ENCODE measurements at regions not wholly inside any gene's neighbourhood (a gene's known extent, or its start where the extent isn't known, plus 50 kb on each side); places are given as distances from the start of the nearest gene placed in this dataset.

DNA sequence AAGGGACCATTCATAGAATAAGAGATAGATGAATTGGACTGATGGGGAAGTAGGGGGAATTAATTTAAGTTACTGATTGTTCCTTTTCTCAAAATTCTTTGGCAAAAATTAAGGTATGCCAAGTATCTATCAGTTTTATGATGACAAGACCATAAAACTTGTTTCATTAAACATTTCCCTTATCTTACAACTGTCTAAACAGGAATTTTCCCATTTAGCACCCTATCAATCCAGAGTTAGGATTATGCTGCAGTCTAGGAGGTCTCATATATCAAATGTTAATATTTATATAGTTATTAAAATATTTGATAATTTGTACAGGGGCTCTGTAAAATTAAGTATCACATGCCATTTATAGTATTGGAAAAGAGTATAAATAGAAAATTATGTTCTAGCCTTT, 51.5 kb upstream of the ARID1B start:
- DNase-seq (ENCODE audit: low read depth): no peak

DNA sequence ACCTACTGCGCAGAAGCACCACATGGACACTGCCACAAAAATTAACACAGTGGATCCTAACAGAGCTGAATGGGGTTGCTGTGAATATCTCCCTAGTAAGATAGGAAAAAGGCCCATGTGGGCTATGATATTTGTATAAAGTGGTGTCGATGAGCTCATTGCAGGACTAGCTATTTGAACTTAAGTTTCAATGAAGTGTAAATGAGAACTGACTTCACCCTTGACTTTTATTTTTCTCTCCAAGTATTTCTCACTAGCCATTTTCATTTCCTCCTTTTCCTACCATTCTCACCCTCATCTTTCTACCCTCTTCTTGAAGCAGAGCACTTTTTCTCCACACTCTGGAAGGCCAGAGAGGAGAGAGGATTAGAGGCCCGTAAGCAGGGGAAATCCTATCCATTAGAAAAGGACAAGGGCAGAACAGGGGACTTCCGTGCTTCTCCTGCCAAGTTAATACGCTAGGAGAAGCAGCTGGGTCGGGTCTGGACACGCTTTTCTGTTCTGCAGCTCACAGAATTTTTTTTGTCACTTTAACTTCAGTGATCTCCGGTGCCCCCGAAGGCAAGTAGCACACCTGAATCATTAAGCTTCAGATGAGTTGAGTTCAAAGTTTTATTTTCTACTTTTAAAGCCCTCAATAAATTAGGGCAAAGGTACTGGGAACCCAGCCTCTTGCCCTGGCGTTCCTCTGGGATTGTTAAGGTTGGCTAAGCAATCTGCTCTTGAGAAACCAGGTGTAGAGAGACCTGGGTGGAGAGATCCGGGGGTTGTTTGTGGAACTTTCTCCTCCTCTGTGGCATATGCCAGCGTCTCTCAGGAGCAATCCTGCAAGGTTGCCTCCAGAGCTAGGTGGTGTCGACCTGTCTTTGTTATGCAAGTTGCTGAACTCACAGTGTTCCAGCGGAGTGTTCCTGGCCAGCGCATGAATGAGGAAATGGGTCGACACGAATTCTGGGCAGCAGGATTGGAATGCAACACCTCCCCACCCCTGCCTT, 56.2 kb upstream of the ARID1B start:
- DNase-seq (ENCODE audit: low read depth): no peak

DNA sequence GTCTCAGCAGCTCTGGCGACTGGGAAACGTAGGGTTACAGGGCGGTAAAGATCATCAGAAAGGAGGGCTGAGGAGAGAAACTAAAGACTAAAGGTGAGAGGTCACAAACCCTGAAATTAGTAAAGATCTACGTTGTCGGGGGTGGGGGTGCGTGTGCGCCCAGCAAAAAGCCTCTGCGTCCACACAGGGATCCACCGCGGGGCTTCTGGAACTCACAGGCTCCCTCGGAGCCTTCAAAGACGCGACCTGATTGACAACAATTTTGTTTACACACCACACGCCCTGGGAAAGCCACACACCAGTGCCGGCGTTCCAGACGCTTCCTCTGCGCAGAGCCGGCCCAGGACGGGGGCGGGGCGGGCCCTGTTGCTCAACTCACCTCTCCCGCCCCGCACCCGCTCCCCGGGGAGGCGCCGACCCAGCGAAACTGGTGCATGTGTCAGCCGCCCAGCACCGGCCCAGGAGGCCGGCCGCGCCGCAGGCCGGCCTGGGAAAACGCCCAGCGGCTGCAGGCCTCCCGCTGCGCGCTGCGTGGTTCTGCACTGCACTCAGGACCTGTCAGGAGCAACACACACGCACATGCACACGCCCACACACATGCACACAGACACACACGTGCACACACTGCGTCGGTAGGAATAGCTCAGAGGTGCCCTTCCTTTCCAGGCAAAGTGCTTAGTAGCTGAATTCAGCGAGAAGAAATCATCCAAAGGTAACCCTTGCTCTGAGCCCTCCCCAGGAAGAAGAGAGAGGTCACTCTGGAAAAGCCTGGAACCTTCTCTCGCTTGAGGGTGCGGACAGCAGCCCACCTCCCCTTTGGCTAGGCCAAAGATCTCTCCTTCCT, 57.2 kb upstream of the ARID1B start:
- no peak for DNase-seq (ENCODE audit: low read depth)

DNA sequence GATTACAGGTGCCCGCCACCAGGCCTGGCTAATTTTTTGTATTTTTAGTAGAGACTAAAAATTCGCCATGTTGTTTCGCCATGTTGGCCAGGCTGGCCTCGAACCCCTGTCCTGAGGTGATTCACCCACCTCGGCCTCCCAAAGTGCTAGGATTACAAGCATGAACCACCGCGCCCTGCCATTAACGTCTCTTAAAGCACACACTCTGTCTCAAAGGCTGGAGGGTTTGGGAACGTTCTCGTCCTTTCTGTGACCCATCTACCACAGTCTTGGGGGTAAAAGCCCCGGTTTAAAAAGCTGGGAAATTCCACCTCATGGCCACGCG, 57.8 kb upstream of the ARID1B start:
- DNase-seq (ENCODE audit: low read depth): no peak

DNA sequence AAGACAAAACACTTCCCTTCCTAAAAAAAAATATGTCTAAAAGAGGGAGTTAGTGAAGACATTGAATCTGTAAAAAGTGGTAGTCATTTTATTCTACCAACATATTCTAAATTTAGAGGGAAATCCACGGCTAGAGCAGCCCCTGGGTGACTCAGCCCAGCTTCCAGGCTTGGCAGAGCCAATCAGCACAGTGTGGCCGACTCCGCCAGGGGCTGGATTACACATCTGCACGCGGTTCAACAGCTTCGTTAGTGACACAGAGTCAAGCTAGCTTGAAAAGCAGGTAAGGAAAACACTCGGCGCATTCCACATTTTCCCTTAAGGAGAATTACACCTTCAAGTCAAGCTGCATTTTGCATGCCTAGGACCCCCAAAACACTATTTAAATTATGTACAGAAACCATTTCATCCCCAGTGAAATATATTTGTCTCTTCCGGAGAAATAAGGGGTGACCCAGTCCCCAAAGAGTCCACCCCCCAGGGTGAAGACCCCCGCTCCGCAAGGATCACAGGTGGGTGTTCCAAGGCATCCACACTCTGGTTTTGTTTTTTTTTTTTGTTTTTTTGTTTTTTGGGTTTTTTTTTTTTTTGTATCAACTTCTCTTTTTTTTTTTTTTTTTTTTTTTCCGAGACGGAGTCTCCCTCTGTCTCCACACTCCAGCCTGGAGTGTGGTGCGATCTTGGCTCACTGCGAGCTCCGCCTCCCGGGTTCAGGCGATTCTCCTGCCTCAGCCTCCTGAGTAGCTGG, 58.4 kb upstream of the ARID1B start:
- DNase-seq (ENCODE audit: low read depth): no peak

DNA sequence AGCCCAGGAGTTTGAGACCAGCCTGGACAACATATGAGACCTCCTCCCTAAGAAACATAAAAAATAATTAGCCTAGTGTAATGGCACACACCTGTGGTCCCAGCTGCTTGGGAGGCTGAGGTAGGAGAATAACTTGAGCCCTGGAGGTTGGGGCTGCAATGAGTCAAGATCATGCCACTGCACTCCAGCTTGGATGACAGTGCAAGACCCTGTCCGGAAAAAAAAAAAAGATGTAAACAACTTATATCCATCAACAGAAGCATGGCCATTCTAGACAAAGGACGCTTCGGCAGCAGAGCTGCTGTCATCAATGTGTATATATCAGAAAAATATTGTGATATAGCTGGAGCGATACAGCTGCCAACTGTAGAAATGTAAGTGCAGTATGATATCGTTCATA, 59.6 kb upstream of the ARID1B start:
- no peak for DNase-seq (ENCODE audit: low read depth)

DNA sequence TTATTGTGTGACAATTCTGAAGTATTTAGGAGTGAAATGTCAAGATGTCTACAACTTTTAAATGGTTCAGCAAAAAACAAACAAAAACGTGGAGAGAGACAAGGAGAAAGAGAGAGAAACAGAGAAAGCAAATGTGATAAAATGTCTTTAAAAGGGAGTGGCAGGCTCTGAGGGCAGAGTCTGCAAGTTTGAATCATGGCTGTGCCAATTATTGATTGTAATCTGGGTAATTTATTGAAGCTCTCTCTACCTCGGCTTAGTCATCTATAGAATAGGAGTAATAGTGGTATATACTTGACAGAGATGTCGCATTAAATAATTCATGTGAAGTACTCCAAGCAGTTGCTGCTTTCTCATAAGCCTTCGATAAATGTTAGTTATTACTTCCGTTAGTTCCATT, 61.3 kb upstream of the ARID1B start:
- no peak for DNase-seq (ENCODE audit: low read depth)

DNA sequence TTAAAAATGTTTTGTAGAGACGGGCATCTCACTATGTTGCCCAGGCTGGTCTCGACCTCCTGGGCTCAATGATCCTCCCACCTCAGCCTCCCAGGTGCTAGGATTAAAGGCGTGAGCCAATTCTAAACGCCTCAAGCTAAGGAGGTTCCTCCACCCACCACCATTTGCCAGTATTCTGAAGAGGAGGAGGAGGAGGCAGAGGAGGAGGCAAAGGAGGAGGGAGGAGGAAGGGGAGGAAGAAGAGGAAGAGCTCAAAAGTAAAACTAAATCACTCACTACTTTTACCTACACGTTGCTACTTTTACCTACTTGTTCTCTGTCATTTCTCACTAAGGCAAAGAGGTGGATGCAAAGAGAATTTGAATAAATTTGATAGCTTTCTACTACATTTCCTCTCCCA, 63.6 kb upstream of the ARID1B start:
- DNase-seq (ENCODE audit: low read depth): no peak

DNA sequence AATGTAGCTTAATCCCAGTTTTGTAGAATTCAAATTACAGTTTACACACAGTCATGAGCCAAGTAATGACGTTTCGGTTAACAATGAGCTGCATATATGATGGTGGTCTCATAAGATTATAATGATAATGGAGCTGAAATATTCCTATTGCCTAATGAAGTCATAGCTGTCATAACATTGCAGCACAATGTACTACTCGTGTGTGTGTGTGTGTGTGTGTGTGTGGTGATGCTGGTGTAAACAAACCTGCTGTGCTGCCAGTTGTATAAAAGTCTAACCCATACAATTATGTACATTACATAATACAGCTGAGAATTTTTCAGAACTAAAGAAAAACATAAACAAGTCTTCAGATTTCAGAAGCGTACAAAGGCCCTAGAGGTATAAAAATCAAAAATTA, 66.7 kb upstream of the ARID1B start:
- DNase-seq (ENCODE audit: low read depth): no peak

DNA sequence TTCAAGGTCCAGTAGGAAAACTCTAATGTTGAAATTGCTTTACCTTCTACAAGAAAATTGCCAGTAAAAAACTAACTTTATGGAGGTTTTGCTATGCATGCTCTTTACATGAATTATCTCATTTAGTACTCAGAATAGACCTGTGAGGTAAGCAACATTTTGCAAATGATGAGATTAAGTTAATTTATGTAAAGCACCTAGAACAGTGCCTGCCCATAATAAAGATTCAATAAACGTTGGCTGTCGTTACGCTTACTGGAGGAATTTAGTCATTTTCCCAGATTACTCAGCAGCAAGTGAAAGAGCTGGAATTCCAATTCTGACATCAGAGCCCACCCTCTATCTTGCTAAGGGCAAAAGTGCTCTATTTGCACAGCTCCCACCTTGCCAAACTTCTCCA, 69.4 kb upstream of the ARID1B start:
- DNase-seq (ENCODE audit: low read depth): no peak

DNA sequence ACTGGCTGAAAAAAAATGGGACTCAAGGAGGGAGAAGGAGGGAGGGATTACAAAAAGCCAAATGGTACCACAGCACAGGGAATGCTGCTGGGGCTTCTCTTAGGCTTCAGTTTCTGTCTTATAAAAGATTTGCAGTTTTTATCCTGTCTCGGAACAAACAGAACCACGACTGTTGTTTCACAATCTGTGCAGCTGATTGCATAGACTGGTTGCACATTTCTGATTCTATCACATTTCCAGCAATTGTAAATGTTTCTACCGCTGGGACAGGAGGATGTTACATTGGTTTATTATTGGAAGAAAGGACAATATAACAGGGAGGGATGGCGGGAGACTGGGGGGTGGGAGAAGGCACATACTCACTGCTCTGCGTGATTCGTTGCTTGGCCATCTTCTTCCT, 73.5 kb upstream of the ARID1B start:
- DNase-seq (ENCODE audit: low read depth): no peak

DNA sequence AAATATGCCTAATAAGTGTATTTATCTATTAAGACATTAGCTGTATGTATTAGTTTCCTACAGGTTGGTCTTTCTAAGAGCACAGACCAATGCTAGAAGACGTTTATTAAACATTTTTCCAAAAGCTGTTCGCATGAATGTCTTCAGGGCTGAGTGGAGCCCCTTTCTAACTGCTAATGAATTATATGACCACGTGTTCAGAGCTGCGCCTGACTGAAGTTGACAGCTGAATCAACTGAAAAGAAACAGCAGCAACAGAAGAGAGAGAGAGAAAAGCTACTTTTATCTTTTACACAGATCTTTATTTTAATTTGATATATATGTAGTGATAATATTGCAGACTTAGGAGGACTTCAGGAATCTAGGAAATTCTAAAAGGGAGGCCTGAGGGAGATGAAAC, 75.2 kb upstream of the ARID1B start:
- DNase-seq (ENCODE audit: low read depth): no peak

DNA sequence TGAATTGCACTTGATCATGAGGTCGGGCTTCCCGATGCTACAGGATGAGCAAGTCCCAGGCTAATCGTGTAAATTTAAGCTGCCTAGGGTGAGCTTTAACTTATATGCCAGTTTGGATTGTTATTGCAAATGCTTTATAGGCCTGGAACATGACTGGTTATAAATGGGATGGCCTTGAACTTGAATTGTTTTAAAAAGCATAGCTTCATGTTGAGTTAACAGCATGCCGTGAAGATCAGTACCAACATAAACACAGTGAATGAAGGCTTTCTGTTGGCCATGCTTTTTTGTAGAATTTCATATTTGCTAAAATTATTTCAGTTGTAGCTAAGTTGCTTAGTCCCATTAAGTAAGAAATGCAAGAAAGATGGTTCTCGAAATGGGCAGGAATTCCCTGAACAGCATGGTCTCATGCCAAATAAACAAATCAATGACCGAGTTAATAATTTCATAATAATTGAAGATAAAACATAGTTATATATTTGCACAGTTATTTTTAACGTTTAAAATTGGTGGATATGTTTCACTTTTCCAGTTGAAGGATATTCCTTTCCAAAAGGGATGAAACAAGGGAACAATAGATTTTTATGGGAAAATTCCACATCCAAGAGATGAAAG, 76.6 kb upstream of the ARID1B start:
- DNase-seq (ENCODE audit: low read depth): no peak

DNA sequence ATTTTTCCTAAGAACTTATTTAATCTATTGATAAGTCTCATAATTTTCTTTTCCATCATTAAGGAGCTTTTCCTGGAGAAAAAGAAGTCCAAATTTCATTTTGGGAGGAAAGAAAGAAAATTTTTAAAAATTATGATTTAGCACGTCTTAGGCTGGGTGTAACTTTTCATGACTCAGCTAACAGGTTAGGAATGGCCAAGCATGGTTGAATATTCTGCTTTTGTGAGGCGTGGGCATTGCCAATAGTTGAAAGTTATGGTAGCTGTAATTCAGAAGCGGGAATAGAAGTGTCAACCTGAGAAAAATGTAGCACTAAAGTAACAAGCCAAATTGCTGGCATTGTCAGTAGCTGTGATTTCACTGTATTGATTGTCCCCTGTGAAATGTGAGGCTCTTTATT, 77.2 kb upstream of the ARID1B start:
- DNase-seq (ENCODE audit: low read depth): no peak

DNA sequence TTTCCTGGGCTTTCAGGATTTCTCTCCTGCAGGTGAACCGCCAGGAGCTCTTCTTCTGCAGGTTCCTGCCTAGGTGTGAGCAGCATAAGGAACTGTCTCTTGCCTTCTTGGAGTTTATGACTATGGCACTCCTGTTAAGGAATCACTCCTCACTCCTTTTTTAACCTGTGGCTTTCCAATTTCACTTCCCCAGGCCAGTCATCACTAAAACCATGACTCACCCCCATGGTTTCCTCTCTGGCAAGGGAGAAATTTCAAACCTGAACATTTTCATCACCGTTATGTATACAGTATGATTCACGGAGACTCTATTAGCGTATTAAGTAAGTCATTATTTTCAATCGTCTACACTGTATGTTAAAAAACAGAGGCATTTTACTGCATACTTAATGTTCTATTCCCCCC, 78.2 kb upstream of the ARID1B start:
- DNase-seq (ENCODE audit: low read depth): peak; percentile 7

DNA sequence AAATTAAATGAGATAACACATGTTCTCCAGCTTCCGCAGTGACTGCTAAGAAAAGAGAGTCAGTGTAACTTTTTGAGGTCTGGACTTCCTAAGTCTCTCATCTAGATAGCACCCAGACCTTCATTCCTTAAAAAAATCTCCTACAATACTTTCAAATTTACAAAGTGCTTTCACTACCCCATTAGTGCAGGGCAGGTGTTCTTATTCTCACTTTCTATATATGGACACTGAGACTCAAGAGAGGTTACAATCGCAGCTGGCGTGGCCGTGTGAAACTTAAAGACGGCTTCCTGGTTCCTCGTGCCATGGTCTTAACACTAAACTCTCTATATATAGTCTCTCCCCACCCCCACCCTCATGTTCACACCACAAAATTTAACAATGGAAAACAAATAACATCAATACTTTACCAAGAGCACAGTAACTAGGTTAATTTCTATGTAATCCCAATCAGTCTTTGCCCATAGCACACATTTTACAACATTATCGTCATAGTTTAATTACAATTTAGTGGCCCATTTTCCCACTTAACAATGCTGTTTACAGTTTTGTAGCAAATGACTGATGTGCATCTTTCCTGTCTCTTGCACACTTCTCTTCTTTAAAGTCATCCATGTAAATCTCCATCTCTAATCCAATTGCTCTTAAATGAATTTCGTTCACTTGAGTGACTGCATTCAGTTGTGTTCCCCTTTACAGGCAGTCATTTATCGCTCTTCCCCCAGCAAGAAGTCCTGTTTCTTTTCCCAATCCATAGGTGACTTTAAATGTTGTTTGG, 78.8 kb upstream of the ARID1B start:
- DNase-seq (ENCODE audit: low read depth): no peak

DNA sequence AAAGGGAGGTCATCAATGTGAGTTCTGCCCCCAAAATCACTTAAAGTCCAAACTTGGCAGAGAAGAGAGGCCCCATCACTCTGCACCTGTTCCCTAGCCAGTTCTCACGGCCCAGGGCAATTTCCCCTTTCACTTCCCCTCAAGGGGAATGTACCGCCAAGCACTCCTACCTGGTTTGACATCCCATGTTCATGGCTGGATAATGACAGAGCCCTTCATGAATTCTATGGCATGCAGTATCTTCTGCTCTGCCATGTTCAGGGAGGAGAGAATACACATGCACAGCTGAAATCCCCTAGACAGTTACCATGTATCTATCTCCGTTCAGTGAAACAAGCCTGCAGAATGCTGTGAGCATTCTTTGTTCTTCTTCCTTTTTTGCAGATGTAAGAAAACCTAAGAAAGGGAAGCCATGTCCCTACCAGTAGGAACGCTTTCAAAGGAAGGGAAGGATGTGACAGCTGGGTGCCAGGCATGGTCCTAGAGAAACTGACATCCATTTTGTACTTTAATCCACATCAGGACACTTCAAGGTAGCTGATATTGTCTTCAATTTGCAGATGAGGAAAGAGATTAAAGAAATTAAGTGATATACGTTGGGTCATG, 79.8 kb upstream of the ARID1B start:
- DNase-seq (ENCODE audit: low read depth): no peak

DNA sequence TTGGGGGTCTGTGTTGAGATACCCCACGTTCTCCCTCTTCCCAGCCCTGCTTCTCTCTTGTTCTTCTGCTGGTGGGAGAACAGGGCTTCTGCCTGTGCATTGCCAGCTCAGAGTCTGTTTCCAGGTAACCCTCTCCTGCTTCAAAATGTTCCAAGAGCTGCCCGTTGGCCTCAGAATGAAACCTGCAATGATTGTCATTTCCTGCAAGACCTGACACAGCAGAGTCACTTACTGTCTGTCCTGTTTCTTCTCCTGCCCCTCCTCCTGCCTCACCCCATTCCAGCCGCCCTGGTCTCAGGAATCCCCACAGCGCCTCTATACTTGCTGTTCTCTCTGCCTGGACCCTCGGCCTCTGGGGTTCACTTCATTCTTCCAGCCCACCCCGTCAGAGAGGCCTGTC, 81.4 kb upstream of the ARID1B start:
- no peak for DNase-seq (ENCODE audit: low read depth)

DNA sequence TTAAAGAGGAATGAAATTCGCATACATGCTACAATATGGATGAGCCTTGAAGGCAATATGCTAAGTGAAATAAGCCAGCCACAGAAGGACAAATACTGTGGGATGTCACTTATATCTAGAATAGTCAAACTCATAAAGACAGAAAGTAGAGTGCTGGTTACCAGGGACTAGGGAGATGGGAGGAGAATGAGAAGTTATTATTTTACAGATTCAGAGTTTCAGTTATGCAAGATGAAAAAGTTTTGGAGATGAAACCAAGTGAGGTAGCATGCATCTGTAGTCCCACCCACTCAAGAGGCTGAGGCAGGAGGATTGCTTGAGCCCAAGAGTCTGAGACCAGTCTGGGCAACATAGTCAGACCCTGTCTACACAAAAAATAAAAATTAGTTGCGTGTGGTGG, 82.5 kb upstream of the ARID1B start:
- DNase-seq (ENCODE audit: low read depth): no peak

DNA sequence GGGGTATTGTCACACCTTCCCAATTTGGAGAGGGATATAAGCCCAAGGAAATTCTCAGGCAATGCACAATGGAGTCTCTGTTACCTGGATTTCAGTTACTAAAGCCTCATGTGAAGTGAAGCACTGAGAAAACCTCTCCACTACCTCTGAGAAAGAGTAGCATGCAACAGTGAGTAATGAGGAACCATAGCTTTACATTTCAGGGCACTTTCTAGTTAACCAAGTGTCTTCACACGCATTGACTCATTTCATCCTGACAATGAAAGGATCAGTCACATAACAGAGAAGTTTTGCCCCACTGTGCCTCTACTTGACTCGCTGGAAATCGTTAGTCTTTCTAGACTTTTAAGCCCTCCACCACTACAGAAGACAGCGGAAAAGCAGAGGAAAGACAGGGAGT, 86.2 kb upstream of the ARID1B start:
- DNase-seq (ENCODE audit: low read depth): no peak

DNA sequence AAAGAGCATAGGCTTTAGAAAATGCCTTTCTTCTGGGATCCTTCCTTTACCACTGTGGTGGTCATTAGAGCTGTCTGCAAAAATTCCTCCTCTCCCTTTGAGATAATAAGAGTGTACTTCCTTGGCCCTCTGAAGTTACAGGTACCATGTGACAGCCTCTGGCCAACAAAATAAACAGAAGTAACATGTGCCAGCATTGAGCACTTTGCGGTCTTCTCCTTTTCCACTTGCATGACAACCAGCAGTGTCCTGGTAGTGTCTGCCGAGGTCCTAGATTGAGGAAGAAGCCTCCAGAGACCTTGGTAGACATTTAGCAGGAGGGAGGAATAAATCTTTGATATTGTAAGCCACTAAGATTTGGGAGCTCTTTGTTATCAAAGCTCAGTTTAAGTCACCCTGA, 87.5 kb upstream of the ARID1B start:
- DNase-seq (ENCODE audit: low read depth): no peak

Data from HS-27A (cell line).